OCI-LY7 (cell line): ENCODE measurements at regions not wholly inside any gene's neighbourhood (a gene's known extent, or its start where the extent isn't known, plus 50 kb on each side); places are given as distances from the start of the nearest gene placed in this dataset.

Source experiments
- BruUV-seq: library from RNA; stranded (reverse); fragments of 400-500 nt; replicated peaks from 2 replicates; lab custom pipeline; 2021; lab: Mats Ljungman, UMichigan
- CTCF ChIA-PET: fragments of 300-600 bp; sonication (Branson Sonifier 250); formaldehyde crosslinking; loops from one replicate; lab custom pipeline; 2022; ENCODE audit warnings: antibody characterized with exemption; ENCODE audit not compliant: unreplicated experiment; lab: Charles Lee
- POLR2A ChIA-PET: fragments of 300-600 bp; sonication (Branson Sonifier 250); formaldehyde crosslinking; loops from one replicate; lab custom pipeline; 2022; ENCODE audit warnings: antibody characterized with exemption; lab: Charles Lee
- DNase-seq: peaks from one replicate; pipeline ENCODE4 v3.0.0-alpha.2; 2015; ENCODE audit warnings: low spot score
- H2AFZ ChIP-seq: fragments of 200-600 bp; sonication (generic), shearing (Covaris generic); 2 replicates; pipeline ENCODE4 v1.6.1; 2014; ENCODE audit warnings: mild to moderate bottlenecking, antibody characterized with exemption, low read length, moderate library complexity
- H3K27ac ChIP-seq: fragments of 200-600 bp; sonication (generic); 2 replicates; pipeline ENCODE4 v1.5.1; 2014; ENCODE audit warnings: mixed run types, low read depth, mild to moderate bottlenecking, moderate library complexity, low read length, inconsistent platforms; ENCODE audit not compliant: poor library complexity, severe bottlenecking
- H3K36me3 ChIP-seq: fragments of 200-600 bp; sonication (generic); 2 replicates; pipeline ENCODE4 v1.6.1; 2014; ENCODE audit warnings: mild to moderate bottlenecking, antibody characterized with exemption, low read length, moderate library complexity, mixed read lengths; ENCODE audit not compliant: insufficient read depth
- H3K4me1 ChIP-seq: fragments of 200-600 bp; sonication (generic); 2 replicates; pipeline ENCODE4 v1.5.1; 2014; ENCODE audit warnings: mild to moderate bottlenecking, low read length; ENCODE audit not compliant: insufficient read depth, poor library complexity, severe bottlenecking
- H3K4me2 ChIP-seq: fragments of 200-600 bp; sonication (generic); 2 replicates; pipeline ENCODE4 v1.6.1; 2014; ENCODE audit warnings: mild to moderate bottlenecking, low read length
- H3K4me3 ChIP-seq: fragments of 200-600 bp; sonication (generic); 2 replicates; pipeline ENCODE4 v1.5.1; 2014; ENCODE audit warnings: mild to moderate bottlenecking, low read depth, low read length; ENCODE audit not compliant: poor library complexity, severe bottlenecking
- H3K79me2 ChIP-seq: fragments of 200-600 bp; sonication (generic); 2 replicates; pipeline ENCODE4 v1.6.1; 2016; ENCODE audit warnings: low read depth, mild to moderate bottlenecking, low read length, moderate library complexity, mixed read lengths; ENCODE audit not compliant: insufficient read depth
- H3K9me2 ChIP-seq: fragments of 200-600 bp; sonication (generic); 2 replicates; pipeline ENCODE4 v1.6.1; 2016; ENCODE audit warnings: mild to moderate bottlenecking, low read length, mixed read lengths; ENCODE audit not compliant: insufficient read depth
- H3K9me3 ChIP-seq: fragments of 200-600 bp; sonication (generic); 2 replicates; pipeline ENCODE4 v1.6.1; 2014; ENCODE audit warnings: mild to moderate bottlenecking, mixed run types, low read length, mixed read lengths
- H4K20me1 ChIP-seq: fragments of 200-600 bp; sonication (generic); 2 replicates; pipeline ENCODE4 v1.6.1; 2014; ENCODE audit warnings: mild to moderate bottlenecking, antibody characterized with exemption, low read length, moderate library complexity, mixed read lengths; ENCODE audit not compliant: insufficient read depth
- EZH2phosphoT487 ChIP-seq: fragments of 200-600 bp; sonication (generic); IDR thresholded peaks from 2 replicates; pipeline ENCODE4 v1.6.1; 2018; ENCODE audit warnings: low read depth, borderline replicate concordance, mild to moderate bottlenecking, mixed run types, antibody characterized with exemption, low read length, moderate library complexity, mixed read lengths
- intact Hi-C: fragments of 100-400 bp; cut with micrococcal nuclease; formaldehyde crosslinking; loops from one replicate; pipeline ENCODE4 v1.10.0; 2022; ENCODE audit not compliant: unreplicated experiment
- TF ChIP-seq, protein P1 (sequence below): fragments of 200-600 bp; sonication (generic); conservative IDR thresholded peaks from 2 replicates; pipeline ENCODE4 v1.5.1; 2014; ENCODE audit warnings: mild to moderate bottlenecking, antibody characterized with exemption, low read length, moderate library complexity, mixed read lengths

DNA sequence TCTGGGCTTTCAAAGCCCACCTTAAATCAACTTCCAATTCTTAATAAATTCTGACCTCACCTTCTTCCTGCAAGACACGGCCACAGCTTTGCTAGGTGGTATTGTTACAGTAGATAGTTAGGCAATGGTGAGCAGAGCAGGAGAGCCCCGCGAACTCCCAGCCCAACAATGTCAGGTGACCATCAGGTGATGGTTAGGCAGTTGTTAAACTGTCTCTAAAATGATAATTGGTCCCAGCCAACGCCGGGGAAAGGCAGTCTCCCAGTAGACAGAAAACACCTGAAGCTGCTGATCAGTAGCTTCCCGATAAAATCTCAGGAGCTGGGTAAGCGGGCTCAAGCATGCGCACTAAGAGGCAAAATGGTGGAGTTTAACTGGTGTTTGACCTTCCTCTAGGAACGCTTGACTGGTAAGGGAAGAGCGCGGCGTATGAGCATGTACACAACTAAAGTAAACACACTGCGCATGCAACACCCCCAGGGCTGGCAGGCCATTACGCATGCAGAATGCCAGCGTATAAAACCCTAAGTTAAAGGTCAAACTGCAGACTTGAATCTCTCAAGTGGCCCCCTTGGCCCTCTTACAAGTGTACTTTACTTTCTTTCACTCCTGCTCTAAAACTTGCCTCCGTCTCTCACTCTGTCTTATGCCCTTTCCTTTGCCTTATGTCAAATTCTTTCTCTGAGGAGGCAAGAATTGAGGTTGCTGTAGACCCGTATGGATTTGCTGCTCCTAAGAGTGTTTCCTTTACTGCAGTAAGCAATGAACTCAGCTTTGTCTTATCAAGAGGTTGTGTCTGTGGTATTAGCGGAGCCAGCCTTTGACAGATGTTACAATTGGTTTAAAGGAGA, 113.5 kb downstream of the C12orf75 start:
- Histone ChIP-seq H3K4me3 (no peak overlapping the region), H3K27ac (no peak overlapping the region), H3K4me1 (no peaks in the 10 kb centered on the region), H4K20me1 (no peaks in the 10 kb centered on the region), H3K4me2 (no peak overlapping the region), H2AFZ (no peak overlapping the region), H3K36me3 (no peaks in the 10 kb centered on the region), H3K9me2 (no peaks in the 10 kb centered on the region), H3K79me2 (no peaks in the 10 kb centered on the region), H3K9me3 (no peaks in the 10 kb centered on the region)
- DNase-seq = no peak
- intact Hi-C loops = no loop called here
- CTCF ChIA-PET = no interaction called here
- BruUV-seq = no TSS peak
- TF ChIP-seq, protein P1, sequence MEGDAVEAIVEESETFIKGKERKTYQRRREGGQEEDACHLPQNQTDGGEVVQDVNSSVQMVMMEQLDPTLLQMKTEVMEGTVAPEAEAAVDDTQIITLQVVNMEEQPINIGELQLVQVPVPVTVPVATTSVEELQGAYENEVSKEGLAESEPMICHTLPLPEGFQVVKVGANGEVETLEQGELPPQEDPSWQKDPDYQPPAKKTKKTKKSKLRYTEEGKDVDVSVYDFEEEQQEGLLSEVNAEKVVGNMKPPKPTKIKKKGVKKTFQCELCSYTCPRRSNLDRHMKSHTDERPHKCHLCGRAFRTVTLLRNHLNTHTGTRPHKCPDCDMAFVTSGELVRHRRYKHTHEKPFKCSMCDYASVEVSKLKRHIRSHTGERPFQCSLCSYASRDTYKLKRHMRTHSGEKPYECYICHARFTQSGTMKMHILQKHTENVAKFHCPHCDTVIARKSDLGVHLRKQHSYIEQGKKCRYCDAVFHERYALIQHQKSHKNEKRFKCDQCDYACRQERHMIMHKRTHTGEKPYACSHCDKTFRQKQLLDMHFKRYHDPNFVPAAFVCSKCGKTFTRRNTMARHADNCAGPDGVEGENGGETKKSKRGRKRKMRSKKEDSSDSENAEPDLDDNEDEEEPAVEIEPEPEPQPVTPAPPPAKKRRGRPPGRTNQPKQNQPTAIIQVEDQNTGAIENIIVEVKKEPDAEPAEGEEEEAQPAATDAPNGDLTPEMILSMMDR = no peak
- no peak for TF ChIP-seq EZH2phosphoT487
- POLR2A ChIA-PET = no interaction called here

DNA sequence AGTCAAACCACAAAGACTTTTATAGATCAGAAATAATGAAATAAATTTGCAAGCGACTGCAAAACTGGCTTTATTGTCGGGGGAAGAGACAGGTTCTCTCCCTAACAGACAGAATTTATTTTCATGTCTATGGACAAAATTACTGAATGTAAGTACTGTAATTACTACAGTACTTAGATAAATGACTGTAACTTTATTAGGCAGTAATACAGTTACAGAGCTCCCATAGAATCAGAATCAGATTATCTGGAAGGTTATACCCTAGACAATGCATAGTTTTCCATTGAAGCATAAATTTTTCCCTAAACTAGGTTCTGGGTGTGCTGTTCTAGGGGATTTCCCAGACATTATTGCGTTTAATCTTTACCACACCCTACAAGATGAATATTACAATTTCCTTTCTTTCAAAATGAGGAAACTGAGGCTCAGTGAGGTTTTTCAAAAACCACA, 114.2 kb downstream of the C12orf75 start:
- H3K27ac ChIP-seq = no peak overlapping the region
- ChIA-PET CTCF (no interaction called here), POLR2A (no interaction called here)
- no peak overlapping the region for H3K4me2 ChIP-seq
- H4K20me1 ChIP-seq = no peaks in the 10 kb centered on the region
- H3K4me3 ChIP-seq = no peak overlapping the region
- no peaks in the 10 kb centered on the region for H3K4me1 ChIP-seq
- no peak for TF ChIP-seq EZH2phosphoT487
- TF ChIP-seq, protein P1 = no peak
- no TSS peak for BruUV-seq
- H3K36me3 ChIP-seq = no peaks in the 10 kb centered on the region
- H3K9me2 ChIP-seq = no peaks in the 10 kb centered on the region
- no peaks in the 10 kb centered on the region for H3K9me3 ChIP-seq
- intact Hi-C loops = no loop called here
- DNase-seq = no peak
- no peaks in the 10 kb centered on the region for H3K79me2 ChIP-seq
- no peak overlapping the region for H2AFZ ChIP-seq

- Histone ChIP-seq H3K36me3 (no peaks in the 10 kb centered on the region), H4K20me1 (no peaks in the 10 kb centered on the region), H3K27ac (no peak overlapping the region), H3K4me3 (no peak overlapping the region), H3K4me2 (no peak overlapping the region), H3K79me2 (no peaks in the 10 kb centered on the region), H2AFZ (no peak overlapping the region), H3K9me2 (no peaks in the 10 kb centered on the region), H3K9me3 (no peaks in the 10 kb centered on the region), H3K4me1 (no peaks in the 10 kb centered on the region)
- intact Hi-C loops = no loop called here
- TF ChIP-seq EZH2phosphoT487 = no peak
- TF ChIP-seq, protein P1 = no peak
- no peak for DNase-seq
- CTCF ChIA-PET = no interaction called here
- POLR2A ChIA-PET = no interaction called here
- BruUV-seq = no TSS peak
These were observed 114.8 kb downstream of the C12orf75 start for GRCh38 chr12:105445249-105445648.
